ENCODE measurements at regions not wholly inside any gene's neighbourhood (a gene's known extent, or its start where the extent isn't known, plus 50 kb on each side); places are given as distances from the start of the nearest gene placed in this dataset.

- no peak for DNase-seq
These were observed 553.0 kb downstream of the CSNK1G3 start for GRCh38 chr5:124064956-124065355.

GRCh38 chr5:124061663-124062062 is 549.7 kb downstream of the CSNK1G3 start:
- peak; percentile 48 to 84 (median 64) for DNase-seq

GRCh38 chr5:124061068-124061430 is 549.1 kb downstream of the CSNK1G3 start:
- peak in 2 of 3 donors; percentile 48 to 62 for DNase-seq

- DNase-seq, result no peak
These were observed 548.6 kb downstream of the CSNK1G3 start for GRCh38 chr5:124060413-124061067.

GRCh38 chr5:124060011-124060410 is 548.0 kb downstream of the CSNK1G3 start:
- no peak for DNase-seq

GRCh38 chr5:124059200-124059599 is 547.2 kb downstream of the CSNK1G3 start:
- DNase-seq, result no peak

- DNase-seq, result peak in 1 of 3 donors; percentile 59
These were observed 545.8 kb downstream of the CSNK1G3 start for GRCh38 chr5:124057724-124058231.

GRCh38 chr5:124056991-124057723 is 545.2 kb downstream of the CSNK1G3 start:
- peak in 1 of 3 donors; percentile 56 for DNase-seq

GRCh38 chr5:124056326-124056990 is 544.5 kb downstream of the CSNK1G3 start:
- DNase-seq, result no peak

GRCh38 chr5:124055751-124056150 is 543.8 kb downstream of the CSNK1G3 start:
- no peak for DNase-seq

GRCh38 chr5:124054564-124054963 is 542.6 kb downstream of the CSNK1G3 start:
- DNase-seq, result no peak

- DNase-seq, result no peak
These were observed 541.4 kb downstream of the CSNK1G3 start for GRCh38 chr5:124053340-124053739.

- no peak for DNase-seq
These were observed 540.2 kb downstream of the CSNK1G3 start for GRCh38 chr5:124052201-124052600.

GRCh38 chr5:124050120-124050770 is 538.3 kb downstream of the CSNK1G3 start:
- DNase-seq, result peak in 1 of 3 donors; percentile 47

- DNase-seq, result peak in 1 of 3 donors; percentile 62
These were observed 533.4 kb downstream of the CSNK1G3 start for GRCh38 chr5:124045412-124045811.

- DNase-seq, result no peak
These were observed 532.6 kb downstream of the CSNK1G3 start for GRCh38 chr5:124044613-124045012.

- DNase-seq, result no peak
These were observed 531.5 kb downstream of the CSNK1G3 start for GRCh38 chr5:124043456-124043855.

GRCh38 chr5:124040799-124041198 is 528.8 kb downstream of the CSNK1G3 start:
- peak; percentile 69 to 87 (median 82) for DNase-seq

- no peak for DNase-seq
These were observed 527.4 kb downstream of the CSNK1G3 start for GRCh38 chr5:124039410-124039809.

- DNase-seq, result no peak
These were observed 524.8 kb downstream of the CSNK1G3 start for GRCh38 chr5:124036786-124037185.

GRCh38 chr5:124034963-124035362 is 523.0 kb downstream of the CSNK1G3 start:
- no peak for DNase-seq

- no peak for DNase-seq
These were observed 522.2 kb downstream of the CSNK1G3 start for GRCh38 chr5:124034083-124034700.
